ENCODE measurements at regions not wholly inside any gene's neighbourhood (a gene's known extent, or its start where the extent isn't known, plus 50 kb on each side); places are given as distances from the start of the nearest gene placed in this dataset.

- H3K27ac ChIP-seq: no peak overlapping the region
- no peaks in the 10 kb centered on the region for H3K27me3 ChIP-seq
- no peak for DNase-seq
- H3K4me1 ChIP-seq: no peaks in the 10 kb centered on the region
- 82 to 89% methylated on average over 4 of the region's 4 CpGs for WGBS, 2 donors
- H3K9me3 ChIP-seq: peaks cover 0 to 11% (median 0%) of the 10 kb centered on the region in 3 donors
- intact Hi-C loops (cut with DNase I): no loop called here
- H3K4me3 ChIP-seq: no peak overlapping the region
- TF ChIP-seq CTCF (IDR thresholded peaks at IDR 0.05): no peak
- no peak for TF ChIP-seq POLR2A (IDR thresholded peaks at IDR 0.05)
- H3K36me3 ChIP-seq: peaks cover 0 to 3% (median 0%) of the 10 kb centered on the region in 3 donors
These were observed 185.8 kb downstream of the PARM1 start for GRCh38 chr4:75118739-75119138.

- H3K27me3 ChIP-seq: no peaks in the 10 kb centered on the region
- no peaks in the 10 kb centered on the region for H3K4me1 ChIP-seq
- no peak overlapping the region for H3K27ac ChIP-seq
- DNase-seq: no peak
- TF ChIP-seq CTCF (IDR thresholded peaks at IDR 0.05) (no peak), POLR2A (IDR thresholded peaks at IDR 0.05) (no peak)
- no peak overlapping the region for H3K4me3 ChIP-seq
- no peaks in the 10 kb centered on the region for H3K9me3 ChIP-seq
- intact Hi-C loops (cut with DNase I): no loop called here
- no peaks in the 10 kb centered on the region for H3K36me3 ChIP-seq
- WGBS, 2 donors: 80% methylated on average over 2 of the region's 3 CpGs; no CpG with 5 or more reads in 1 of the 2 donors
These were observed 177.1 kb downstream of the PARM1 start for GRCh38 chr4:75110061-75110460.

GRCh38 chr4:75107755-75108612 is 175.1 kb downstream of the PARM1 start:
- Histone ChIP-seq H3K36me3 (no peaks in the 10 kb centered on the region), H3K4me1 (no peaks in the 10 kb centered on the region), H3K27ac (no peak overlapping the region), H3K4me3 (no peak overlapping the region), H3K9me3 (no peaks in the 10 kb centered on the region), H3K27me3 (no peaks in the 10 kb centered on the region)
- no peak for DNase-seq
- intact Hi-C loops (cut with DNase I): no loop called here
- no peak for TF ChIP-seq CTCF (IDR thresholded peaks at IDR 0.05)
- TF ChIP-seq POLR2A (IDR thresholded peaks at IDR 0.05): no peak

GRCh38 chr4:75102787-75103085 is 169.8 kb downstream of the PARM1 start:
- intact Hi-C loops (cut with DNase I): no loop called here
- TF ChIP-seq CTCF (IDR thresholded peaks at IDR 0.05) (no peak), POLR2A (IDR thresholded peaks at IDR 0.05) (no peak)
- DNase-seq: no peak
- Histone ChIP-seq H3K27ac (no peak overlapping the region), H3K4me1 (no peaks in the 10 kb centered on the region), H3K27me3 (no peaks in the 10 kb centered on the region), H3K36me3 (peaks cover 0 to 6% (median 0%) of the 10 kb centered on the region in 3 donors), H3K4me3 (no peak overlapping the region), H3K9me3 (peaks cover 0 to 9% (median 0%) of the 10 kb centered on the region in 3 donors)

GRCh38 chr4:75101906-75102786 is 169.2 kb downstream of the PARM1 start:
- Histone ChIP-seq H3K4me1 (no peaks in the 10 kb centered on the region), H3K27me3 (no peaks in the 10 kb centered on the region), H3K36me3 (peaks cover 0 to 6% (median 0%) of the 10 kb centered on the region in 3 donors), H3K9me3 (peaks cover 0 to 9% (median 0%) of the 10 kb centered on the region in 3 donors), H3K4me3 (no peak overlapping the region), H3K27ac (no peak overlapping the region)
- intact Hi-C loops (cut with DNase I): no loop called here
- WGBS, 2 donors: 54 to 75% methylated on average over 3 of the region's 3 CpGs
- DNase-seq: no peak
- no peak for TF ChIP-seq POLR2A (IDR thresholded peaks at IDR 0.05)
- TF ChIP-seq CTCF (IDR thresholded peaks at IDR 0.05): no peak

All from esophagus squamous epithelium (tissue), 5 donors.